ENCODE measurements at regions not wholly inside any gene's neighbourhood (a gene's known extent, or its start where the extent isn't known, plus 50 kb on each side); places are given as distances from the start of the nearest gene placed in this dataset.
A peak's percentile ranks its signal among the peaks of the same experiment; 100 is the strongest.

DNA sequence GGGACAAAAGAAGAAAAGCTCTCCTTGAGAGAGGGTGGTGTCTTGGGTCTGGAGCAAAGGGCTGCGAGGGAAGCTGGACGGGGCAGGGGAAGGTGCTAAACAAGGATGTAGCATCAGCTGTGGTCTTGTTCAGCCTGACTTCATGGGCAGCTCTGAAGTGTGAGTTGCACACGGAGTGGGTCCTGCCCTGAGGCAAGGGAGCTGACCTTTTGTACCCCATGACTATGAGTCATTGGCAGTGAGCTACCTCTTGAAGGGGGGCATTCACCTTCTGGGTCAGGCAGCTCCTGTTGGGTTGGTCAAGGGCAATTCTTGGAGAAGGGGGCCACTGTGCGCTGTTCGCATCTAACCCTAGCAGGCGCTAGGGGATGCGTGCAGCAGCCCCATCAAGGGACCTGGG is 151.8 kb downstream of the SMIM20 start:
- ATAC-seq (no peak), DNase-seq (no peak)
- no peaks in the 10 kb centered on the region for H3K4me1 Mint-ChIP-seq
- no peak overlapping the region for H3K27ac Mint-ChIP-seq
- no peaks in the 10 kb centered on the region for H3K9me3 ChIP-seq (ENCODE audit: control insufficient read depth, insufficient read depth, low read length)
- WGBS (ENCODE audit: insufficient coverage): 91% methylated on average over 7 of the region's 7 CpGs
- no peaks in the 10 kb centered on the region for H3K36me3 Mint-ChIP-seq
- no peak overlapping the region for H3K4me3 Mint-ChIP-seq
- intact Hi-C loops (cut with micrococcal nuclease): no loop called here
- H3K4me3 ChIP-seq (ENCODE audit: low read length): no peak overlapping the region
- H3K27ac ChIP-seq (ENCODE audit: low read length): no peak overlapping the region
- H3K27me3 Mint-ChIP-seq (ENCODE audit: low read depth in 2 of 2): peaks cover 7 to 10% of the 10 kb centered on the region in 2 donors
- no peaks in the 10 kb centered on the region for H3K9me3 Mint-ChIP-seq
- no peak for TF ChIP-seq CTCF (IDR thresholded peaks at IDR 0.05)
- H3K4me1 ChIP-seq (ENCODE audit: control insufficient read depth, insufficient read depth, low read length): no peaks in the 10 kb centered on the region
- no peaks in the 10 kb centered on the region for H3K27me3 ChIP-seq (ENCODE audit: control insufficient read depth, insufficient read depth, low read length)
- H3K36me3 ChIP-seq (ENCODE audit: control insufficient read depth, insufficient read depth, low read length): no peaks in the 10 kb centered on the region

- intact Hi-C loops (cut with micrococcal nuclease): no loop called here
- Mint-ChIP-seq H3K4me1 (no peaks in the 10 kb centered on the region), H3K9me3 (no peaks in the 10 kb centered on the region), H3K27me3 (ENCODE audit: low read depth in 2 of 2) (peaks cover 7 to 10% of the 10 kb centered on the region in 2 donors), H3K27ac (no peak overlapping the region), H3K36me3 (no peaks in the 10 kb centered on the region), H3K4me3 (no peak overlapping the region)
- Histone ChIP-seq H3K4me3 (ENCODE audit: low read length) (no peak overlapping the region), H3K9me3 (ENCODE audit: control insufficient read depth, insufficient read depth, low read length) (no peaks in the 10 kb centered on the region), H3K4me1 (ENCODE audit: control insufficient read depth, insufficient read depth, low read length) (no peaks in the 10 kb centered on the region), H3K27me3 (ENCODE audit: control insufficient read depth, insufficient read depth, low read length) (no peaks in the 10 kb centered on the region), H3K36me3 (ENCODE audit: control insufficient read depth, insufficient read depth, low read length) (no peaks in the 10 kb centered on the region), H3K27ac (ENCODE audit: low read length) (no peak overlapping the region)
- 87% methylated on average over 5 of the region's 5 CpGs for WGBS (ENCODE audit: insufficient coverage)
- no peak for DNase-seq
- no peak for ATAC-seq
- TF ChIP-seq CTCF (IDR thresholded peaks at IDR 0.05): no peak
Observed at GRCh38 chr4:26067035-26067434, 153.0 kb downstream of the SMIM20 start.

GRCh38 chr4:26069218-26069617 is 155.2 kb downstream of the SMIM20 start:
- Mint-ChIP-seq H3K27ac (no peak overlapping the region), H3K4me1 (peaks cover 2 to 3% of the 10 kb centered on the region in 2 donors), H3K27me3 (ENCODE audit: low read depth in 2 of 2) (peaks cover 7 to 10% of the 10 kb centered on the region in 2 donors), H3K9me3 (no peaks in the 10 kb centered on the region), H3K36me3 (no peaks in the 10 kb centered on the region), H3K4me3 (no peak overlapping the region)
- intact Hi-C loops (cut with micrococcal nuclease): no loop called here
- Histone ChIP-seq H3K9me3 (ENCODE audit: control insufficient read depth, insufficient read depth, low read length) (no peaks in the 10 kb centered on the region), H3K4me3 (ENCODE audit: low read length) (no peak overlapping the region), H3K27me3 (ENCODE audit: control insufficient read depth, insufficient read depth, low read length) (no peaks in the 10 kb centered on the region), H3K4me1 (ENCODE audit: control insufficient read depth, insufficient read depth, low read length) (no peaks in the 10 kb centered on the region), H3K36me3 (ENCODE audit: control insufficient read depth, insufficient read depth, low read length) (no peaks in the 10 kb centered on the region), H3K27ac (ENCODE audit: low read length) (no peak overlapping the region)
- TF ChIP-seq CTCF (IDR thresholded peaks at IDR 0.05): peak; percentile 9
- ATAC-seq: no peak
- DNase-seq: peak in 1 of 2 donors; percentile 27
- WGBS (ENCODE audit: insufficient coverage): 68% methylated on average over 4 of the region's 4 CpGs

GRCh38 chr4:26071688-26072087 is 157.7 kb downstream of the SMIM20 start:
- H3K27ac ChIP-seq (ENCODE audit: low read length): no peak overlapping the region
- Mint-ChIP-seq H3K4me1 (peaks cover 27% of the 10 kb centered on the region in 2 donors), H3K36me3 (no peaks in the 10 kb centered on the region), H3K9me3 (peaks cover 0 to 2% of the 10 kb centered on the region in 2 donors), H3K27ac (no peak overlapping the region), H3K4me3 (no peak overlapping the region), H3K27me3 (ENCODE audit: low read depth in 2 of 2) (peaks cover 4 to 6% of the 10 kb centered on the region in 2 donors)
- no peaks in the 10 kb centered on the region for H3K36me3 ChIP-seq (ENCODE audit: control insufficient read depth, insufficient read depth, low read length)
- ATAC-seq (no peak), DNase-seq (no peak)
- H3K4me1 ChIP-seq (ENCODE audit: control insufficient read depth, insufficient read depth, low read length): peaks cover 6% of the 10 kb centered on the region
- 44% methylated on average over 2 of the region's 3 CpGs for WGBS (ENCODE audit: insufficient coverage)
- TF ChIP-seq CTCF (IDR thresholded peaks at IDR 0.05): no peak
- no peaks in the 10 kb centered on the region for H3K9me3 ChIP-seq (ENCODE audit: control insufficient read depth, insufficient read depth, low read length)
- H3K4me3 ChIP-seq (ENCODE audit: low read length): no peak overlapping the region
- no peaks in the 10 kb centered on the region for H3K27me3 ChIP-seq (ENCODE audit: control insufficient read depth, insufficient read depth, low read length)
- intact Hi-C loops (cut with micrococcal nuclease): loop anchor here (10.0 kb wide), 1 partner anchor 253 kb away; the partner anchor contains the start of gene RBPJ

Measured in natural killer cell (primary cell).